NCI-H128 (cell line): ENCODE measurements at regions not wholly inside any gene's neighbourhood (a gene's known extent, or its start where the extent isn't known, plus 50 kb on each side); places are given as distances from the start of the nearest gene placed in this dataset.

Experiments used
- DNase-seq: peaks from one replicate; lab custom pipeline; 2025; ENCODE audit not compliant: unreplicated experiment; lab: John Stamatoyannopoulos, UW

DNA sequence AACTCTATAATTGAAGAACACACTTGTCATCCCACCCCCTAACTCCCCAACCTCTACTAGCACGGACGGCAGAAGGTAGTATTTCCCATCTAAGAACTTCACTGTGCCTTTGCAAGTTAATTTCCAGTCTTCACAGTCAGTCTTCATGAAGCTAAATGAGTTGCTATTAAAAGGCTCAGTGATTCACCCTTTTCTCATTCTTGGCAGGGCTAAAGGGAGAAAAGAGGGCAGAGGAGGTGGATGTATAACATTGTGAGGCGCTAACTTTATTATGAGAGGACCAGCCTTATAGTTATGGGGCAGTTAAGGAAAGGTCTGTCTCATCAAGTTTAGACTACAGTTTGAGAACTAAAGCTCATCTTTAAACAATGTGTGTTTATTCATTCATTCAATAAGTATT lies 161.0 kb upstream of the S100G start:
- DNase-seq, result no peak

DNA sequence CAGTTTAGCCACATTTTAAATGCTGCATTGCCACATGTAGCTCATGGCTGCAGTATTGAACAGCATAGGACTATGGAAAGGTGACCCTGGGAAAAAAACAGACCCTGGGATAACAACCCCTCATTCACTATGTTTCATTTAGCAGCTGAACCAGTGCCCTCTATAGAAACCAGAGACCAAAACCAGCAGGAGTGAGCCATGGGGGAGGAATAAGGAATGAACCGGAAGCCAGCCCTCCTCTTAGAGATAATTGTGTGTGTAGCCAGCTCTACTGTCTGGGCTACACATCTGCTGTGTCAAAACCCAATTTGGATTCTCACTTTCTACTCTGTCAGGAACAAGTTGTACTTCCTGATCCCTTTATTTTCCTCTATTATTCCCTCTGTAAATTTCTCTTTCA lies 158.5 kb upstream of the S100G start:
- DNase-seq, result no peak

DNA sequence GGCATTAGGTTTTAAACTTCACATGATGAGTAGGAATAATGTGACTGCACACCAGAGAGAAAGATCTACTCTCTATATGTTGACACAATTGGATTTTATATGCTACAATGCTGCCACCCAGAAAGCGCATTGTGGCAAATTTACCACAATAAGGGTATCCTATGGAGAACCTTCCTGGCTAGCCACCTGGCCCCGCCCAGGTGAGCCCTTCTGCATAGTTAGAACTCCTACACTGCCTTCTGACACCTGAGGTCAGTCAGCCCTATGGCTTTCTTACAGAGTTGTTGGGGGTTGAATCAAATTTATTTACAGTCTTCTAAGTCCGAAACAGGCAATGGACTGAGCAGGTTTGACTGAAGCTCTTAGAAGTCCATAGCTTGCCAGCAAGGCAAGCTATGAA lies 153.8 kb upstream of the S100G start:
- DNase-seq, result no peak

DNA sequence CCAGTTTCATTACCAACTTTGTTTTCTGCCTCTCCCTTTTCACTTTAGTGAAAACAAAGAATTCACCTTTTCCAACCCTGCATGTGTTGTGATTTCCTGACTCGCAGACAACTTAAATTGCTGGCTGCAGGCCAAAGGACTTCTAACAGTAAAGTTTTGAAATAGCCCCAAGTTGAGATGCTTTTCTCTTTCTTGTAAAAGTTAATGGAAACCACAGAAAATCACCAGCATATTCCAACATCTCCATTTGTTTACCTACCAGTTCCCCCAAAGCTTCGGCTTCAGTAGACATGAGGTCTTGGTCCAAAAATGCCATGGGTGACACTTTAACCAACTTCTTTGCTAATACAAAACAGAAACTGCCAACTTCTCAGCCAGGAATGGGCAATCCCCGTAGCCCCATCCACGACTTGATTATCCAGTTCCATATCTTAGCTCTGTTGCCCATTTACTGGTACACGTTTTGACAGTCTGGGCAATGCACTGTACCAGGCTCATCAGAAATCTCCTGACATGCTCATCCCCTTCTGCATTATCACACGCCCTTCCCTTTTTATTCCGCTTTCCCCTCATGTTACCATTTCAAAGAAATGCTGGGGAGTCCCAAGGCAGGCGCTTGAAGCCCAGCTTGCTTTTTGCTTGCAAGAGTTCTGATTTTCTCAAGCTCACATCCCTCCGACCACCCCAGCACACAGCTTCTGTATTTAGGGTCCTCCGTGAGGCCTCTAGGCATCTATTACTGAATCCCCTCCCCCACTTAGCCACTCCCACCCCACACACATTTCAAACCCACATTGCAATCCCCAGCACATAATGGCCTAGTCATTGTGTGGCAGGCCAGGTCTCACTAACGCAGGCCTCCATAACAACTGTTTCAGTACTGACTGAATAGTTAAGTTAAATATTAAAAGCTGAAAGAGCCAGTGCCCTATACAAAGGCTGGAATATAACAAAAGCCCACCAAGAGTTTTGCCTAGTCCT lies 137.9 kb upstream of the S100G start:
- DNase-seq, result no peak

DNA sequence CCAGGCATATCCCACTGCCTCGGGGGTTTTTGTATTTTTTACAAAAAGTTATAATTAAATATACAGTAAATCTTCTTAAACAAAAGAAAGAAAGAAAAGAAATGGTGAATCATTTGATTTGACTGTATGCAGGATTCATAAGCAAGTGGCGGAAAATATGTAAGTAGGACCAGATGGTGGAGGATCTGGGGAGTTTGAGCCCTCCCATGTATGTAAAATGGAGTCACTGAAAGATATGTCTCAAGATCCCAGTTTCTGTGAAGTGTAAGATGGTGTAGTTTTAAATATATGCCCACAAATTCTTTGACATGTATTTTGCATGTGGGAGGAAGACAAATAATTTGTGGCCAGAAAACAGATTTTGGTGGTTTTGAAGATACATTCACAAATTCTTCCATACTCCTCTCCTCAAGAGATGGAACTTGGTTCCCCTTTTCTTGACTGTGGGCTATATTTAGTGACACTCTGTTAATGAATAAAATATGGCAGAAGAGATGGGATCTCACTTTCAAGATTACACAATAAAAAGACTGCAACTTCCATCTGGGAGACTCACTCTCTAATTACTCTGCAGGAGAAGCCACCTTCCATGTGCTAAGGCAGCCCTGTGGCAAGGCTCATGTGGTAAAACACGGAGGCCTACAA lies 133.6 kb upstream of the S100G start:
- no peak for DNase-seq

DNA sequence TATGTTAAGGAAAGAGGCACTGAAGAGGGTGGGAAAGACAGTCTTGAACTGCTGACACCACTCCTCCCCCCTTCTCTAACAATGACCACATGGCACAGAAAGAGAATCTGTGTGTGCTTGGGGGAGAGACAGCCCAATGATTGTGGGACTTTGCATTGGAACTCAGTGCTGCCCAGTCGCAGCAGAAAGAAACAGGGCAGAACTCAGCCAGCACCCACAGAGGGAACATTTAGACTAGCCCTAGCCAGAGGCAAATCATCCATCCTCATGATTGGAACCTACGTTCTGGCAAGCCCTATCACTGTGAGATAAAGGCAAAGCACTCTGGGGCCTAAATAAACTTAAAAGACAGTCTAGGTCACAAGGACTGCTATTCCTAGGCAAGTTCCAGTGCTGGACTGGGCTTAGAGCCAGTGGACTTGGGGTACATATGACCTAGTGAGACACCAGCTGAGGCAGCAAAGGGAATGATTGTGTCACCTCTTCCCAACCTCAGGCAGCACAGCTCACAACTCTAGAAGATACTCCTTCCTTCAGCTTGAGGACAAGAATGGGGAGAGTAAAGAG lies 132.8 kb upstream of the S100G start:
- no peak for DNase-seq

DNA sequence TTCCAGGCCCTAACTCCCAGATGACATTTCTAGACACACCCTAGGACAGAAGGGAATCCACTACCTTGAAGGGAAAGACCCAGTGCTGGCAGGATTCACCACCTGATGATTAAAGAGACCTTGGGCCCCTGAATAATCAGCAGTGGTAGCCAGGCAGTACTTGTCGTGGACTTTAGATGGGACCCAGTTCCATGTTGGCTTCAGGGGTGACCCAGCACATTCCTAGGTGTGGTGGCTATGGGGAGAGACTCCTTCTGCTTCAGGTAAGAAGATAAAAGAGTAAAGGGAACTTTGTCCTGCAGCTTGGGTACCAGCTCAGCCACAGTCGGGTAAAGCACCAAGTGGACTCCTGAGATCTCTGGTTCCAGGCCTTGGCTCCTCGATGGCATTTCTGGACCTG lies 131.8 kb upstream of the S100G start:
- DNase-seq, result no peak

DNA sequence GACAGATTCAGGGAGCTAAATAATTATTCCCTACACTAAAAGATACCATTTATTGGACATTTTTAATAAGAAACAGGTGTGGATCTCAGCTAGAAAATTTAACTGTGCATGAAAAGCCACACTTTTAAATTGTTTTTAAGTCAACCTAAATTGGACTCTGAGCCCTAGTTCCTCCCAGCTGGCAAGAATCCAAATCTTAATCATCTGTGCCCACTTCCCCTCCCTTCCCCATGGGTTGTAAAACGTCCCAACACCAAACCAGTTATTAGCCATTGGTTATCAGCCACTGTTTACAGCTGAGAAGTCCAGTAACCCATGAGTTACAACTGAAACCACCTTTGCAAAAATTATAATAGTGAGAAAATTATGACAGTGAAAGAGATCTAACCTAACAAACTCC lies 125.6 kb upstream of the S100G start:
- no peak for DNase-seq

DNA sequence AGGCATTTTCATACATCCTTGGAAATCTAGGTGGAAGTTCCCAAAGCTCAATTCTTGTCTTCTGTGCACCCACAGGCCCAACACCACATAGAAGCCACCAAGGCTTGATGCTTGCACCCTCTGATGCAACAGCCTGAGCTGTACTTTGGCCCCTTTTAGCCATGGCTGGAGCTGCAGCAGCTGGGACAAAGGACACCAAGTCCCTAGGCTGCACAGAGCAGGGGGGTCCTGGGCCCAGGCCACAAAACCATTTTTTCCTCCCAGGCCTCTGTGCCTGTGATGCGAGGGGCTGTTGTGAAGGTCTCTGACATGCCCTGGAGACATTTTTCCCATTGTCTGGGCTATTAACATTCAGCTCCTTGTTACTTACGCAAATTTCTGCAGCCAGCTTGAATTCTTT lies 124.0 kb upstream of the S100G start:
- DNase-seq, result no peak

DNA sequence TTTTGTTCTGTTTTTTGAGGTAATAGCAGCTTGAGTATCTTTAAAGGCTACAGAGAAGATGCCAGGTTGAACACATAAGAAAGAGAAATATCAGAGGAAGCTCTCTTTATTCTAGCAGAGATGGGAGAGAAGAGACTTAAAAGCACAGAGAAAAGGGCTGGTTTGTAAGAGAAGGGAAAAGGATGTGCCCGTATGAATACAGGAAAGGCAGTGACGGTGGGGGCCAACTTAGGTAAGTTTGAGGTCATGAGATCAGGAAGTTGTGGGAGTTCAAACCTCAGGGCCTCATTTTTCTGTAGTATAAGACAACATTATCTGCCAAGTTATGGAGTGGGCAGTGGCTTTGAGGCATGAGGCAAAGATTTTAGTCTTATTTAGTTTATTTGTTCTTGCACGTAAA lies 121.3 kb upstream of the S100G start:
- no peak for DNase-seq
